MM.1S (cell line): ENCODE measurements at regions not wholly inside any gene's neighbourhood (a gene's known extent, or its start where the extent isn't known, plus 50 kb on each side); places are given as distances from the start of the nearest gene placed in this dataset.

Experiments used
- CTCF ChIP-seq: fragments of 300-600 bp; sonication (generic); IDR thresholded peaks from 2 replicates; pipeline ENCODE4 v1.5.1; 2016; ENCODE audit warnings: antibody characterized with exemption, low read length, mixed read lengths
- EZH2 ChIP-seq: fragments of 300-600 bp; sonication (generic); optimal IDR thresholded peaks from 2 replicates; pipeline ENCODE3; 2017; ENCODE audit warnings: low read depth, mild to moderate bottlenecking, antibody characterized with exemption, low read length, mixed read lengths
- EZH2phosphoT487 ChIP-seq: fragments of 300-600 bp; sonication (generic); IDR thresholded peaks from 2 replicates; pipeline ENCODE4 v1.6.1; 2018; ENCODE audit warnings: antibody characterized with exemption, low read length

GRCh38 chr1:30604801-30605440 is 118.5 kb downstream of the MATN1 start:
- TF ChIP-seq CTCF (no peak), EZH2 (no peak), EZH2phosphoT487 (no peak)
